ENCODE measurements at regions not wholly inside any gene's neighbourhood (a gene's known extent, or its start where the extent isn't known, plus 50 kb on each side); places are given as distances from the start of the nearest gene placed in this dataset.

GRCh38 chr7:45296748-45297147, 139.2 kb downstream of the RAMP3 start:
- H3K36me3 ChIP-seq (ENCODE audit: control insufficient read depth in 2 of 2, extremely low read depth in 1 of 2, insufficient read depth in 2 of 2, low read length in 2 of 2), result no peaks in the 10 kb centered on the region
- dilution Hi-C loops (cut with MboI; ENCODE audit: extremely low pct_ligation_motif_present, low sequenced_read_pairs), result no loop called here
- no peak for FAIRE-seq
- DNase-seq (ENCODE audit: low read depth, low spot score), result no peak
- H3K9ac ChIP-seq (ENCODE audit: control insufficient read depth, extremely low read depth, insufficient read depth, low read length), result no peak overlapping the region
- H3K4me3 ChIP-seq (ENCODE audit: control insufficient read depth in 2 of 3, extremely low read depth in 1 of 3, insufficient read depth in 2 of 3, low read depth in 1 of 3, low read length in 3 of 3), result no peak overlapping the region
- H3K4me1 ChIP-seq (ENCODE audit: control insufficient read depth, extremely low read depth, insufficient read depth, low read length), result no peaks in the 10 kb centered on the region
- H3K9me3 ChIP-seq (ENCODE audit: control insufficient read depth, low read depth, low read length), result no peaks in the 10 kb centered on the region
- no peaks in the 10 kb centered on the region for H3K79me2 ChIP-seq (ENCODE audit: control insufficient read depth, insufficient read depth, low read length)
- H3K9me1 ChIP-seq (ENCODE audit: control insufficient read depth, extremely low read depth, insufficient read depth, low read length), result no peaks in the 10 kb centered on the region
- H3K27ac ChIP-seq (ENCODE audit: control insufficient read depth, insufficient read depth, low read length), result no peak overlapping the region
- H3K4me2 ChIP-seq (ENCODE audit: control insufficient read depth, extremely low read depth, insufficient read depth, low read depth, low read length), result no peak overlapping the region
- H3K27me3 ChIP-seq (ENCODE audit: control insufficient read depth, extremely low read depth, insufficient read depth, low read length), result no peaks in the 10 kb centered on the region
- TF ChIP-seq CTCF (optimal IDR thresholded peaks at IDR 0.05 in 1 of 3, IDR thresholded peaks at IDR 0.05 in 1 of 3, conservative IDR thresholded peaks at IDR 0.05 in 1 of 3; ENCODE audit: extremely low read depth in 1 of 3, insufficient read depth in 2 of 3, low read length in 3 of 3) (no peak), EZH2 (IDR thresholded peaks at IDR 0.05; ENCODE audit: low read length) (no peak)
- no peaks in the 10 kb centered on the region for H4K20me1 ChIP-seq (ENCODE audit: control insufficient read depth, extremely low read depth, insufficient read depth, low read length)
- H2AFZ ChIP-seq (ENCODE audit: control insufficient read depth, low read length), result no peak overlapping the region

- no peaks in the 10 kb centered on the region for H3K9me3 ChIP-seq (ENCODE audit: control insufficient read depth, low read depth, low read length)
- H3K4me1 ChIP-seq (ENCODE audit: control insufficient read depth, extremely low read depth, insufficient read depth, low read length), result no peaks in the 10 kb centered on the region
- H3K27me3 ChIP-seq (ENCODE audit: control insufficient read depth, extremely low read depth, insufficient read depth, low read length), result peaks cover 3% of the 10 kb centered on the region
- FAIRE-seq, result no peak
- no peaks in the 10 kb centered on the region for H3K36me3 ChIP-seq (ENCODE audit: control insufficient read depth in 2 of 2, extremely low read depth in 1 of 2, insufficient read depth in 2 of 2, low read length in 2 of 2)
- no peak overlapping the region for H3K9ac ChIP-seq (ENCODE audit: control insufficient read depth, extremely low read depth, insufficient read depth, low read length)
- H3K4me3 ChIP-seq (ENCODE audit: control insufficient read depth in 2 of 3, extremely low read depth in 1 of 3, insufficient read depth in 2 of 3, low read depth in 1 of 3, low read length in 3 of 3), result no peak overlapping the region
- H3K27ac ChIP-seq (ENCODE audit: control insufficient read depth, insufficient read depth, low read length), result no peak overlapping the region
- H3K4me2 ChIP-seq (ENCODE audit: control insufficient read depth, extremely low read depth, insufficient read depth, low read depth, low read length), result no peak overlapping the region
- dilution Hi-C loops (cut with MboI; ENCODE audit: extremely low pct_ligation_motif_present, low sequenced_read_pairs), result no loop called here
- H3K9me1 ChIP-seq (ENCODE audit: control insufficient read depth, extremely low read depth, insufficient read depth, low read length), result no peaks in the 10 kb centered on the region
- no peak overlapping the region for H2AFZ ChIP-seq (ENCODE audit: control insufficient read depth, low read length)
- no peaks in the 10 kb centered on the region for H4K20me1 ChIP-seq (ENCODE audit: control insufficient read depth, extremely low read depth, insufficient read depth, low read length)
- H3K79me2 ChIP-seq (ENCODE audit: control insufficient read depth, insufficient read depth, low read length), result no peaks in the 10 kb centered on the region
- no peak for DNase-seq (ENCODE audit: low read depth, low spot score)
- TF ChIP-seq CTCF (optimal IDR thresholded peaks at IDR 0.05 in 1 of 3, IDR thresholded peaks at IDR 0.05 in 1 of 3, conservative IDR thresholded peaks at IDR 0.05 in 1 of 3; ENCODE audit: extremely low read depth in 1 of 3, insufficient read depth in 2 of 3, low read length in 3 of 3), result no peak
- TF ChIP-seq EZH2 (IDR thresholded peaks at IDR 0.05; ENCODE audit: low read length), result no peak
Measured at GRCh38 chr7:45306752-45307305, 149.2 kb downstream of the RAMP3 start.

Measured in keratinocyte (primary cell).